HL-60/S4 treated with phorbol 12-myristate 13-acetate at 8.2 ng/mL for 4 days and 3 days (cell line): ENCODE measurements at regions not wholly inside any gene's neighbourhood (a gene's known extent, or its start where the extent isn't known, plus 50 kb on each side); places are given as distances from the start of the nearest gene placed in this dataset.

ENCODE experiments used
- in situ Hi-C: fragments of 300-500 bp; cut with MboI; formaldehyde crosslinking; loops from 2 replicates; pipeline ENCODE4 v1.15.0; 2022; ENCODE audit warnings: low sequenced_read_pairs

DNA sequence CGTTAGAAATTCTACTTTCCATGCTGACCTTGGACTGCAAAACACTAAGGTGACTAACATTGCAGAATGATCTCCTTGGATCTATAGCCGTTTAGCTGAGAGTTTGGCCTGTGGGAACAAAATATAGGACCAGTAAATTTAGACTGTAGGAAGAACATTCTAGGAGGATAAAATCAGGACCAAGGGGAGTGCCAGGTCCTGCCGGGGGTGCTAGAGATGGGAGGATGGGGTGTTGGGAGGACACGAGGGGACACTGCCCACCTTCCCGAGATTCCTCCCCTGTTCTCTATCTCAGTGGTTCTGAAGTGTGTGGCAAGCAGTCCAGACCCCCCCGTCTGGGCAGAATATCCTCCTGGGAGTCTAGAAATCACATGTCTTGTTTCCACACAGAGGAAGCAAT lies 445.2 kb downstream of the ZSWIM6 start:
- in situ Hi-C loops: no loop called here

DNA sequence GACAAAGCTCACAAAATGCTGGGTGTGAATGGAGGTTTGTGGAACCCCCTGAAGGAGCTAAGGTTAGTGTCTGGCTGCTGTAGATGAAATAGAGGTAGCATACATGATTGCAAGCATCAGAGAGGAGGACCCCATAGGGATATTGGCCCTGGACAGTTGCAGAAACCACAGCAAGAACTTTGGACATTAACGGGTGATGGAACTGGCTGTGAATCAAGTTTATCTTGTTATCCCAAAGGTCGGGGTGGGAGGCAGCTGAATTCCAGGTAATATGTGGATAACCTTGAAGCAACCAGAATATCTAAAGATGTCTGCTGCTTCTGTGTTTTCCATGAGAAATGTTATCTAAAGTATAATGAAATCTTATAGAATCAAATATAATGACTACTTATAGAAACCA lies 447.7 kb downstream of the ZSWIM6 start:
- in situ Hi-C loops: no loop called here

DNA sequence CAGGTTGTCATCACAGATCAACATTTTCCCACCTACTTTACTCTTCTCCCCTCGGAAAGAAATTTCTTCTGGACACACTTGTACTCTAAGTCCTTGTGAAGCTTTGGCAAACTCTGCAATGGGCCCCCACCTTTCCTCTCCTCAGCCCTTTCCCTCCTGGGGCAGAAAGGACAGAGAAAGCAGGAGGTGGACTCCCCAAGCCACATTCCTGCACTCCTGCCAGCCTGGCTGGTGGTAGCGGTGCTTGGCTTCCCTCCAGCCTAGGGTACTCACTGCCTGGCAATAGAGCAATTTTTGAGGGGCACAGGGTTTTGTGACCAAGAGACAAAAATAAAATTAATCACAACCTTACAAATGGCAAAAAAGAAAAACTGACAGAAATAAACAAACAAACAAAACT lies 451.4 kb downstream of the ZSWIM6 start:
- in situ Hi-C loops: no loop called here

DNA sequence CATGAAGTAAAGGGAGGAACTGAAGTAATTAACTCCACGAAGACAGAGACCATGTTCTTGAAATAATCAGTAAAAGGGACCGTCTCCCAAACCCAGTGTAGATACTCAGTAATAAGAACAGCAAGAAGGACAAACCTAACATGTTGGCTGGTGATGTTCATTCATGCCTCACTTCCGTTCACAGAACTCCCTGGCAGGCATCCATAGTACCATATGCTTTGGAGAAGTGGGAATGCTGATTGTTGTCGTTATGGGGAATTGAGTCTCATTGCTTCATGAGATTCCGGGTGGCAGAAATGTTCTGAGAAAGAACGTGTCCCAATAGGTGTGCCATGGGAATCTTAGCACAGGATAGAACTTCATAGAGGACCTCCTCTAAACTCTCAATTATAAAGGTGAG lies 452.3 kb downstream of the ZSWIM6 start:
- in situ Hi-C loops: no loop called here

DNA sequence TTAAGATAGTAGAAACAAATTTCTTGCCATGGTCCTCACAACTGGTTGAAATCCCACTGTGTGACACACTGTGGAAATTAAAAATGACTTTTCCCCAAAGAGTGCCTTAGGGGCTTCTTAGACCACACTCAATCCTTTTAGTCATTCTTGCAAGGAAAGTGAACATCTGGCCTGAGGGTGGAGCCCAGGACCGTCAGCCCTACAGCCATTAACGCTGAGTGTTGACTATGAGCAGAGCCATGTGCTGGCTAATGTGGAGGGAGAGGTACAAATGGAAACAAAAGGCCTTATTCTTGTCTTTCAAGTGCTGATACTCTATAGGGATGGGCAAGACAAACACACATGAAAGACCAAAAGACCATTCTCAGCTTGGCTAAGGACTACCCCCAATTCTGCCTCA lies 456.5 kb downstream of the ZSWIM6 start:
- in situ Hi-C loops: no loop called here

DNA sequence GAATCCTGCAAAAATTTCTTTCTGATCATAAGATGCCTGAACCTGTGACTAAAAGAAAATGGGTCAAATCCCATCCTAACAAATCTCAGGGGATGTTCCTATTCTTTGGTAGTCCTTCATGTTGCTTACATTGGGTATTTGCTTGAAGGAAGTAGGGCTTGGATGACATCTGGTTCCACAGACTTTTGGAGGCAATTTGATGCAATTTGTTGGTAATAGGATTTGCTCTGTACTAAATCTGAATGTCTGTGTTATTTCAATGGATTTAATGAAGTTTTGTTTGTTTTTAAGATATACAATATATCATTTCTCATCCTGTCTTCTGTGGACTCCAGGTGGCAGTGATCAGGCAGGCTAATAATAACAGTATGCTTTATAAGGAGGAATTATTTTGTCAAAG lies 457.9 kb downstream of the ZSWIM6 start:
- in situ Hi-C loops: no loop called here

DNA sequence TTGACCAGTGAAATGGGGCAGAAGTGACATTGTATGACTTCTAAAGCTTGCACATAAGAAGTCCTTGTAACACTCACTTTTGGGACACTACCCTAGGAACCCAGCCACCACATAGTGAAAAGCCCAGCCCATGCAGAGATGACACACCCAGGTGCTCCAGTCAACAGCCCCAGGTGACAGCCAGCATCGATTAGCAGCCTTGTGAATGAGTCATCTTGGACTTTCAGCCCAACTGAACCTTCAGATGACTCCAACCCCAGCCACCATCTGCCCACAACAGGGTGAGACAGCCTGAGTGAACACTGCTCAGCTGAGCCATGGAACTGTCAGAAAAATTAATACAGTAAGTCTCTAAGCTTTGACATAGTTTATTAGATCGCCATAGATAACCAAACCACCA lies 458.6 kb downstream of the ZSWIM6 start:
- in situ Hi-C loops: no loop called here

DNA sequence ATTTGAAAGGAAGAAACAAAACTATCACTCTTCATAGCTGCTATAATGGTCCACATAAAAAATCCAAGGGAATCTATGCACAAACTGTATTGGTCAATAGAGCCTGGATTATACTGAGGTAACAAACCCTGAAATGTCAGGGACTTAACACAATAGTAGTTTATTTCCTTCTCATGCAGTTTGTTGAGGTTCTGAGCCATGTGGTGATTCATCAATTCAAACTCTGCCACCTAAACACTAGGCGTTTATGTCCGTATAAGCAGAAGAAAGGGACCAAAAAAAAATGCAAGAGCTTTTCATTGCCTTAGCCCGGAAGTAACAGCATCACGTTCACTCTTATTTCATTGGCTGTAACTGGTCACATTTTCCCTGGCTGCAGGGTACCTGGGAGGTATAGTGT lies 464.7 kb downstream of the ZSWIM6 start:
- in situ Hi-C loops: no loop called here

DNA sequence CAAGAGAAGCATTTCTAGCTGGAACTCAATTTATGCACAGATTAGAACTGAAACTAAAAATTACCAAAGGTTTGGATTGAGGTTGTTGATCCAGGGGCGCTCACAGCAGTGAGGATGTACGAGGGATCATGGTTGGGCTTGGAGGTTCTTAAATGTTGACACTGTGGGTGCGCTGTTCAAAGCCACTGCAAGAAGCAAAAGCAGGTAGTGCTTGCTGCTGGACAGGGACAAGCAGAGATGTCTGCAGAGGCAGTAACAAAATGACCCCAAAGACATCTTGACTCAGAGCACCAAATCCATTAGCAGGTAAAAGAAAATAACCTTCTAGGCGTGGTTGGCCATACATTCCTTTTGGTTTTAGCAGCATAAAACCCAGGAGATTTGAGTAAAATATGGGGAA lies 468.4 kb downstream of the ZSWIM6 start:
- in situ Hi-C loops: no loop called here

DNA sequence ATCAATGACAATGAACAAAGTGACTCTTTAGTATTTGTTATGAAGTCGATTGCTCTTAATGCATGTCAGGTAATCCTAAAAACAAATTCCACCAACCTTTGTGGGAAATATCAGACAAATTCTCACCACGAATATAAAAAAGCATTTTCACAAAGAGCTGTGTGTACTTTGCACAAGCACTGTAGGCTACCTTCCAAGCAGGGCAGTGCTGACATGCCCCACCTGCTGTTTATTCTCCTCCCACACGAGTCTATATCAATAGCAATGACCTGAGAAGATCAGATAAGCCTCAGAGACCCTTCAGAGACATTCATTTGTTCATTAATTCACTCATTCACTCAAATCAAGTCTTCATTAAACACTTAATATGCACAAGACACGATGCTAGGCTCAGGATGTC lies 469.1 kb downstream of the ZSWIM6 start:
- in situ Hi-C loops: no loop called here

DNA sequence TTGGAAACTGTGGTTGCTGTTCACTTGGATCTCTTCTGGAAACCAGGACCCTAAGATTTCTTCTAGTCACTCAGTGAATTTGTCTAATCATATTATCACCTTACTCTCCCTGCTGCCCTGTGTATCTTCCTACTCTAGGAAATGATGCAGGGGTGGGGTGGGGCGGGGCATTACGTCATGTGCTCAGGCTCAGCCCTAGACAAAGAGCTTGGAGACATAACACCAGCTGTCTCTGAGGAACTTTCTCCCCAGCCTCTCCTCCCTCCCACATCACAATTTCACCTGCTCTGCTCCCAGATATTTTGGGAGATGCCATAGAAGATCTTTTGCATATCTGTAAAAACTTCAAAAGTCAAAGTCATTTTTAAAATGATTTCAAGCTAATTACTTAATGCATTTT lies 470.4 kb downstream of the ZSWIM6 start:
- in situ Hi-C loops: no loop called here

DNA sequence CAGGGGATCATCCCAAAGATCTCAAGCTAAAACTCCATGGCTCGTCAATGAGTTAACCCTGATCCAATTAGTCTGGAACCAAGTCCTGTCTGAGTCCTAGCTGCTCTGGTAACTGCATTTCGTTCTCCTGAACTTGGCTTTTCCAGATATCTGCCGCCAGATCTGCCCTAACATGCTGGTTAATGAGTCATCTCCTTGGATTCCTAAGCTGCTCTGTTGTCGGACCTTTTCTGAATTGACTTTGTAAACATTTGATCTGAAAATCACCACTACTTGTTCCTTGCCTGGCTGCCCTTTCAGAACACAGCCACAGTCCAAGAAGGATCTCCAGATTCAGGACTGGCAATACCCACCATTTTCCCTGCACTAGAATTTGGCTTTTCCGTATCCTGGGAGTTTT lies 473.0 kb downstream of the ZSWIM6 start:
- in situ Hi-C loops: no loop called here

DNA sequence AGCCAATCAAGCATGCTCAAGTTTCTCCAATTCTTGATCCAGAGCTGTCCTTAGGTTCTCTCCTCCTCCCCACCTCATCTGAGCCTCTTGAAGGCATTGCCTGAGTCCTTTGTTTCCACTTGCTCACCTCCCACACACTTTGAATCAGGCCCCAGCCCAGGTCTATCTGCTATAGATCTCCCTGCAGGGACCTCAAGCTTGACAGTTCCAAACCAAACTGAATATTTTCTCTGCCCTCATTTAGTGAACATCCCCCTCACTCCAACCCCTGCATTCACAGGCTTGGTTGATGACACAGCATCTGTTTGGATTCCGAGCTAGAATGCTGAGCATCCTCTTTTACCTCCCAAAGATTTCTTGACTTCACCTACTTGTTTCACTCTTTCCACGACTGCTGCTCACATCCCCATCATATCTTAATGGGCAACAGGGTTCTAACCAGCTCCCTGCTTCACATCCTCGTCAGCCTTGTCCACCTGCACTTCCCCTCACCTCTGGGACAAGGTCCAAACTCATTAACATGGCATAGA lies 474.5 kb downstream of the ZSWIM6 start:
- in situ Hi-C loops: no loop called here

DNA sequence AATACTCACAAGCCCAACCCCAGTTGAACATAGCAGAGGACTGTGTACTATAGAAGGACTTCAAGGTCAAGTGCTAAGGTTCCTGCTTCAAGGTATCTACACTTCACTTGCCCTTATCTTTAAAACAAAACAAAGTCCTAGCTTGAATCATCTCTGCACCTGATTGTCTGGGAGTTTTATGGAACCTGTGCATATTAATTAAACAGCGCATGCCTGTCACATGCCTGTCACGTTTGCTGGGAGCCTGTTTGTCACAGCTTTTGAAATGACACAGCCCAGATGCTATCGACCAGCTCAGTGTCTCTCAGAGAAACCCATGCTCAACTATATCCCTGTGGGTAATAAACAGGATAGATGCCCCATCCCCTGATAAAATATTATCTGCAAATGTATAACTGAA lies 476.0 kb downstream of the ZSWIM6 start:
- in situ Hi-C loops: no loop called here

DNA sequence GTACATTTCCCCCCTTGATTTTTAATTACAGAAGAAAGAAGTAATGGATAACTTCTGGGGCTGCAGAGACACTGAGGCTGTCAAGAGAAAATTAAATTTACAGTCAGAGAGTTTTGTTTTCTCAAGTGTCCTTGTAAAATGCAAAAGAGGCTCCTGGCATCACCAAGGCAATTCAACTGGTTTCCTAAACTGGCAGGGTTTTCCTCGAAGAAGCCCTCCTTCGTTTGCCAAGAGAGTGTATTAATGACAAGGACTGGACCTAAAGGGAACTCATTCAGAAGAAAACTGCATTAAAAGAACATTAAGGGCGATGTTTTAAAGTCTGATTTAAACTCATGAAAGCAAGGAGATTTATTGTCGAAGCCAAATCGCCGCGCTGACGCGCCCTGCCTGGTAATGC lies 476.9 kb downstream of the ZSWIM6 start:
- in situ Hi-C loops: no loop called here

DNA sequence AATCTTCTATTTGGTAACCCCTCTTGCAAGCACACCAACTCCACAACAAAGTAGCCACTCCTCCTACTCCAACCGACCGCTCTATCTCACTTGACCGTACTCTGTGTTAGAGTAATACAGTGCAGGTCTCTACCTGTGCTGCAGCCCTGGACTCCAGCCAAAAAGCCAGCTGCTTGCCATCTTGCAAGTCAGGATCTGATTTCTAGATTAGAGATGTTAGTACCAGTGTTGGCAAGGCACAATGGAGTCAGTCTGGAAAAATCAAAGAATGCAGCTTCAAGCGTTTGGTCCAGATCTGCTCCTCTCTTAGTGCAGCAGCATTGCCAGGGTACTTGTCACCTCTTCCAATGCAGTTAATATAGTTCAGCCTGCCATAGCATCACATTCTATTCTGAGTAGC lies 477.6 kb downstream of the ZSWIM6 start:
- in situ Hi-C loops: no loop called here

DNA sequence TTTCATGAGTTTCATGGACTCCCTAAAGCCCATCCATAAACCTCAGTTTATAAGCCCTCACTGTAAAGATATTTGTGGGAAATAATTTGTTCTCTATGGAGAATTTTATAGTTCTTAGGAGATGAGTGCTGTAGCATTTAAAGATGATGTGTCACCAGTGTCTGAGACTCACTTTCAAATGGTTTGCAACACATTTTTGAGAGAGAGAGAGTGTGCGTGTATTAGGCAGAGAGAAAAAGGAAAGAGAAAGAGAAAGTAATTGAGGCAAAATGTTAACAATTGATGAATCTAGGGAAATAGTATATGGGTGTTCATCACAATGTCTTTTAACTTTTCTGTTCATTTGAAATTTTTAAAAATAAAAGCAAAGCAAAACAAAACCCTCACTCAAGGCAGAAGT lies 479.0 kb downstream of the ZSWIM6 start:
- in situ Hi-C loops: no loop called here

DNA sequence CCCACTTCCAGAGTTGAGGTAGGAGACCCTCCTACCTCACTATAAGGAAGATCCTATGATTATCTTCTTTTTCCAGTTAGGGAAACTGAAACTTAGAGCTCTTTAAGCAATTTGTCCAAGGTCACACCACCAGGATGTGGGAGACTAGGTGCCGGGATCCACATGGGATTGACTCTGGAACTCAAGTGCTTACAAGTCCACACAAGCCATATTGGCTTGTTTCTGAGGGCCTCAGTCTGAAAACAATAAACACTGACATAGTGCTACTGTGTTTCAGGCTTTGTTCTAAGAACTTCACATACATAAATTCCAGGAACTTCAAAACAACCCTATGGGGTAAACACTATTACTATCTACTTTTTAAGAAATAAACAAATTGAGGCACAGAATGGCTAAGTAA lies 481.3 kb downstream of the ZSWIM6 start:
- in situ Hi-C loops: no loop called here

DNA sequence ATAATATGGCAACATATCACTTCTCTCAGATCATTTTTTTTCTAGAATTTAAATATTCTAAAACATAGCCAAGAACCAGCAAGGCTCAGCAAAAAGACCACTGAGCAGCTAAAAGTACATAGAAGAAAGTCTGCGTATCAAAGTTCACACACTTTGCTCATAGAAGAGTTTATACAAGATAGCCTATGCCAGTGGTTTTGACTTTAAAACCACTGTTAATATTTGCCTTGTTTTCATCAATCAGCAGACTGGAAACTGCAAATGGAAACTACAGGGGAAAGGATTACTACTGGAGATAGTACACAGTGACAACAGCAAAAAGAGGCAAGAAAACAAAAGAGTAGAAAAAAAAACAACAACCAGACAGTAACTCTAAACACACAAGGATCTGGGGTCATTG lies 483.3 kb downstream of the ZSWIM6 start:
- in situ Hi-C loops: no loop called here

DNA sequence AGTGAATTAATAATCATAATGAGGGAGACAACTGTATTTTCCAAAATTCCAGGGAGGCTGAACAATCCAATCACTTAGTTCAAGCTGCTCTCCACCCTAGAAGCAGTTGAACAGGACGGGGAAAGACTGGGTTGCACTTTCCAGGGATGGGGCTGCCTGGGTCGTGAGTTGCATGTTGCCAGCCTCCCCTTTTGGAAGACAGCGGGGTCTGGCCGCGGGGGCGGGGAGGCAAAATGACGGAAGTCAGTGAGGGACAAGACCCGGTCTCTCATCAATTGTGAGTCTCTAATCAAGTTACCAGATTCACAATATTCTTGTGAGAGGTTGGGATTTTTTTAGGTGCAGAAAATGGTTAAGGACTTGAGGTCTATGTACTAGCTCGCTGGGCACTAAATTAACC lies 484.1 kb downstream of the ZSWIM6 start:
- in situ Hi-C loops: no loop called here

DNA sequence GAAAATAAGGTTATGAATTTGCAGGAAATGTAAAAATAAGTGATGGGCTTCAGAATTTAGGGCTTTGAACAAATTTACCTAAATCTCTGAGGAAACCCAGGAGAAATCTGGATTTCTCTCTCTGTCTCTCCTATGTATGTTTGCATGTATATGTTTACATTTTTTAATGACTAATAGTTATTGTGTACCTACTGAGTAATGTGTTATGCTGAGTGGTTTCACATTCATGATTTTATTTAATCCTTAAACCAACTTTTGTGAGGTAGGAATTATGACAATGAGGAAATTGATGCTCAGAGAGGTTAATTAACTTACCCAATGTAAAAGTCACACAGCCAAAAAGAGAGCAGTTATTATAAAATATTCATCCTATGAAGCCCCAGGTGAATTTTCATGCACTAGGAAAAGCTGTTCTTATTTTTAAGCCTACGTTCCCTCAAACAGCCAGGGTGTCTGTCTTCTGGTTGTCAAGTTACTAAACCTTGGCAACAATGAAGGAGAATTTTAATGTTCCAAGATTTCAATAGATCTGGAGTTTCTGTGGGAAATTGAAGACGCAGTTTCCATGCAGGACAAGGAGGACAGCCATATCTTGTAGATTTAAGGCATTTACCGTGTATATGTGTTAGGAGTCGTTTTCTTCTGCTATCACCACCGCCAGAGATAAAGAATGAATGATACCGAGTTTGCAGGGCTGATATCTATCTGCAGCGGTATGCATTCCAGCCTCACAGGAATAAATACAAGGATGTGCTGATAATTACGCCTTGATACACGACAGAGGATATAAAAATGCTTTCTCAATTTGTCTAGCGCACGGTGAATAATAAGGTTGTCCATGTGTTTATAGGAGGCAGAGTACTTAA lies 484.8 kb downstream of the ZSWIM6 start:
- in situ Hi-C loops: no loop called here

DNA sequence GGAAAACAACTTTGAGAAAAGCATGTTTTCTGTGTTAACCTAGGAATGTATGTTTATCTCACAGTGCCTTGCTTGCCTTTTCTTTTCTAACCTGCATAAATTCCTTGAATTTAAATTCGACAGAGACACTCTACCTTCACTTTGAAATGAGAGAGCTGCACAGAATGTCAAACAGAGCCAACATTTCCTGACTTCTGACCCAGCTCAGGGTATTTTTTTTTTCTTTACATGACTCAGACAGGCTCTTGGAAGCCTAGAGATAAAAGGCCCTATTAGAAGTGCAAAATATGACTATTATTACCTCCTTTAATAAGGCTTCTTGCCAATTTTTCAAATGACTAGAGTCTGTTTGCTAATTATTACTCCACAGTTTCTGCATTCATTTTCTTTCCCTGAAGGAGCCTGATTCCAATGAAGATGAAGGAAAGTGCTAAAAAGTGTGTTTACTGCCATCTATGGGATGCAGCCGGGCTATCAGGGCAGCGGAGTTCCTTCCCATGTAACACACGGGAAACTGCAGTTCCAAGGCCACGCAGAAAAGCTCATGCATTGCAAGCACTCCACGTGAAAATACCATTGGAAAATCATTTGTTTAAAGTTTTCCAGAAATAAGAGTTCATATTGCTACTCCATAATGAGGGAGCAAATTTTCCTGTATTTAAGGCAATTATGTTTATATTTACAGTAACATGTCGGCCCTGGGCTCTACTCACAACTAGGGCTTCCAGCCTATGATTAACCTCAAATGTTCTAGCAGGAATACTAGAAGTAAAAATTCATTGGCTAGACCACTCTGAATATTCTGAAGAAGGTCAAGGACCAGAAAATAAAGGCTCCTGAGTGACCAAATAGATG lies 485.6 kb downstream of the ZSWIM6 start:
- in situ Hi-C loops: no loop called here
